GM20431 (cell line): ENCODE measurements at regions not wholly inside any gene's neighbourhood (a gene's known extent, or its start where the extent isn't known, plus 50 kb on each side); places are given as distances from the start of the nearest gene placed in this dataset.
"Not testable (repeated sequence)": the region's sequence is repeated elsewhere in the genome, so short reads cannot be mapped to it uniquely, and the experiment has no call there.

Experiments
- in situ Hi-C: fragments of 300-500 bp; cut with MseI, MboI; formaldehyde crosslinking; loops from one replicate; pipeline ENCODE4 v1.15.0; 2020; ENCODE audit warnings: low sequenced_read_pairs; ENCODE audit not compliant: unreplicated experiment

GRCh38 chr7:136480901-136481300, 387.6 kb upstream of the CHRM2 start:
- in situ Hi-C loops = loop anchor here (25.0 kb wide), 1 partner anchor 106 kb away; no protein-coding TSS in a partner anchor

- in situ Hi-C loops = loop anchor here (25.0 kb wide), 1 partner anchor 107 kb away; no protein-coding TSS in a partner anchor
These were observed 388.5 kb upstream of the CHRM2 start for GRCh38 chr7:136479922-136480321.

GRCh38 chr7:136470179-136470578, 398.3 kb upstream of the CHRM2 start:
- in situ Hi-C loops = no loop called here

GRCh38 chr7:136452949-136453348, 415.5 kb upstream of the CHRM2 start:
- in situ Hi-C loops = no loop called here

- in situ Hi-C loops = no loop called here
These were observed 421.7 kb upstream of the CHRM2 start for GRCh38 chr7:136446751-136447150.

GRCh38 chr7:136441835-136442234, 426.6 kb upstream of the CHRM2 start:
- in situ Hi-C loops = no loop called here

- in situ Hi-C loops = not testable (repeated sequence)
These were observed 436.7 kb upstream of the CHRM2 start for GRCh38 chr7:136431736-136432135.

GRCh38 chr7:136424058-136424457, 444.4 kb upstream of the CHRM2 start:
- in situ Hi-C loops = no loop called here

GRCh38 chr7:136419740-136420139, 442.6 kb upstream of the MTPN start:
- in situ Hi-C loops = not testable (repeated sequence)

GRCh38 chr7:136412952-136413351, 435.8 kb upstream of the MTPN start:
- in situ Hi-C loops = no loop called here

GRCh38 chr7:136405931-136406777, 429.0 kb upstream of the MTPN start:
- in situ Hi-C loops = no loop called here

GRCh38 chr7:136403591-136403990, 426.4 kb upstream of the MTPN start:
- in situ Hi-C loops = no loop called here

- in situ Hi-C loops = no loop called here
These were observed 423.7 kb upstream of the MTPN start for GRCh38 chr7:136400877-136401276.

GRCh38 chr7:136399385-136399784, 422.2 kb upstream of the MTPN start:
- in situ Hi-C loops = no loop called here

GRCh38 chr7:136392856-136393255, 415.7 kb upstream of the MTPN start:
- in situ Hi-C loops = no loop called here

- in situ Hi-C loops = no loop called here
These were observed 414.2 kb upstream of the MTPN start for GRCh38 chr7:136391371-136391770.

GRCh38 chr7:136389933-136390332, 412.8 kb upstream of the MTPN start:
- in situ Hi-C loops = no loop called here

- in situ Hi-C loops = no loop called here
These were observed 409.7 kb upstream of the MTPN start for GRCh38 chr7:136386876-136387275.

GRCh38 chr7:136371409-136371808, 394.2 kb upstream of the MTPN start:
- in situ Hi-C loops = not testable (repeated sequence)

- in situ Hi-C loops = no loop called here
These were observed 393.0 kb upstream of the MTPN start for GRCh38 chr7:136370137-136370536.

- in situ Hi-C loops = no loop called here
These were observed 392.1 kb upstream of the MTPN start for GRCh38 chr7:136369225-136369624.

- in situ Hi-C loops = no loop called here
These were observed 382.3 kb upstream of the MTPN start for GRCh38 chr7:136359333-136359903.
